Glutamatergic neuron (in vitro differentiated cells): ENCODE measurements at regions not wholly inside any gene's neighbourhood (a gene's known extent, or its start where the extent isn't known, plus 50 kb on each side); places are given as distances from the start of the nearest gene placed in this dataset.

Experiments
- DNase-seq: peaks from one replicate; pipeline ENCODE4 v3.0.0; 2022
- H3K27ac Mint-ChIP-seq: one replicate; pipeline ENCODE4 v1.8.0; 2020; ENCODE audit warnings: mild to moderate bottlenecking, mixed read lengths, inconsistent platforms; ENCODE audit not compliant: unreplicated experiment
- H3K27me3 Mint-ChIP-seq: one replicate; pipeline ENCODE4 v1.8.0; 2020; ENCODE audit warnings: mild to moderate bottlenecking, moderate library complexity, mixed read lengths, inconsistent platforms; ENCODE audit not compliant: unreplicated experiment
- H3K36me3 Mint-ChIP-seq: one replicate; pipeline ENCODE4 v1.8.0; 2020; ENCODE audit warnings: mild to moderate bottlenecking, mixed read lengths, inconsistent platforms; ENCODE audit not compliant: unreplicated experiment
- H3K4me1 Mint-ChIP-seq: one replicate; pipeline ENCODE4 v1.8.0; 2020; ENCODE audit warnings: mild to moderate bottlenecking, low read depth, mixed read lengths, inconsistent platforms; ENCODE audit not compliant: unreplicated experiment
- H3K4me3 Mint-ChIP-seq: one replicate; pipeline ENCODE4 v1.8.0; 2020; ENCODE audit warnings: mild to moderate bottlenecking, mixed read lengths, inconsistent platforms; ENCODE audit not compliant: unreplicated experiment
- H3K9me3 Mint-ChIP-seq: one replicate; pipeline ENCODE4 v1.8.0; 2020; ENCODE audit warnings: mild to moderate bottlenecking, moderate library complexity, mixed read lengths, inconsistent platforms; ENCODE audit not compliant: unreplicated experiment
- CTCF ChIP-seq: fragments of 200-600 bp; sonication (generic); IDR thresholded peaks from one replicate; pipeline ENCODE4 v1.5.0; 2021; ENCODE audit not compliant: partially characterized antibody, unreplicated experiment

- no peak for DNase-seq
- H3K27me3 Mint-ChIP-seq = no peaks in the 10 kb centered on the region
- H3K36me3 Mint-ChIP-seq = no peaks in the 10 kb centered on the region
- no peak overlapping the region for H3K4me3 Mint-ChIP-seq
- no peaks in the 10 kb centered on the region for H3K4me1 Mint-ChIP-seq
- H3K27ac Mint-ChIP-seq = no peak overlapping the region
- no peak for TF ChIP-seq CTCF
- H3K9me3 Mint-ChIP-seq = no peaks in the 10 kb centered on the region
Measured at GRCh38 chr7:15801551-15801950, 115.1 kb upstream of the MEOX2 start.

DNA sequence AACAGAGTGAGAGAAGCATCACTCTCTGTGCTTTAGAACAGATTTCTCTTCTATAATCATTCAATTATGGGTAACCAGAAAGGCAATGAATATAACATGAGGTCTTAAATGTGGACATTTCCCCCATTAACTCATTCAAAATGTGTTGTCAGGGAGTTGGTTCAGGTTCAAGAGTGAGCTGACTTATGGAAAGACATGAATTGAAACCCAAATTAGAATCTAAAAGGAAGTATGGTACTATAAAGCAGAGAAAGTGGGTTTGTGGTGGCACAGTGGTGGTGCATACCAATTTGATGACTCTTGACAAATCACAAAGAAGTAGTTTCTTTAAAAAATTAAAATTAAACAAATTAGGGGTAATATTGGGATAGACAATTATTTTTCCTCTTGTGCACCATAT is 114.6 kb upstream of the MEOX2 start:
- Mint-ChIP-seq H3K27ac (no peak overlapping the region), H3K4me1 (no peaks in the 10 kb centered on the region), H3K27me3 (no peaks in the 10 kb centered on the region), H3K36me3 (no peaks in the 10 kb centered on the region), H3K4me3 (no peak overlapping the region), H3K9me3 (no peaks in the 10 kb centered on the region)
- DNase-seq = no peak
- no peak for TF ChIP-seq CTCF

DNA sequence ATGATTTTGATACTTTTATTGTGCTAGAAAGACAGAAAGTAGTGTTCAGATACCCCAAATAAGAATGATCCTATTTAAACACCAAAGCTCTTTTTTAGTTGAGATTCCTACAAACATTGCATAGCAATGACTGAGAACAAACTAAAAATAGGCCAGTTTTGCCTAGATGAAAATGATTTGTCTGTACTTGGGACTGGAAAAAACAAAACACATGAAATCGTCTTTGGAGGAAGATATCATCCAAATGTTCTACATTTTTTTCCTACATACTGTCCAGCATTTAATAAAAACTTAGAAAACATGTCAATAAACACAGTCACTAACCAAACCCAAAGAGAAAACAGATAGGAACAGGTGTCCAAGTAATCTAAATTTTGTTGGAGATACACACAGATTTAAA is 111.6 kb upstream of the MEOX2 start:
- no peak for DNase-seq
- H3K4me1 Mint-ChIP-seq = no peaks in the 10 kb centered on the region

DNA sequence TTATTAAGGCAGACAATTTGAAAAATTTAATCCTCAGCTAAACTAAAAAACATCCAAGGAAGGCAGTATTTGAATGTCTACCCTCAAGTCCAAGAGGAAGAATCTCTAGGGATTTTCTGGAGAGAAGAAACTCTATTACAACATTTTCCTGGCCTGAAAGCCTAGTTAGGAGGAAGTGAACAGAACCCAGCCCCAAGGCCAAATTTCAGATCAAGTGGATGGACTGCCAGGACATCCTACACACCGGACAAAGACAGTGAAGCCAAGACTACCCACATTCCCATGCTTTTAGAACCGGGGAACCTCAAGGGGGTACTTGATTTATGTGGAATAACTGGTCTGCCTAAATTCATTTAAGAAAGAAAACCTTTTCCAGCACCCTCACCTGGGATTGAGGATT is 108.9 kb upstream of the MEOX2 start:
- H3K9me3 Mint-ChIP-seq = peaks cover 1% of the 10 kb centered on the region
- H3K4me3 Mint-ChIP-seq = no peak overlapping the region
- no peak for TF ChIP-seq CTCF
- no peak overlapping the region for H3K27ac Mint-ChIP-seq
- H3K36me3 Mint-ChIP-seq = no peaks in the 10 kb centered on the region
- H3K4me1 Mint-ChIP-seq = no peaks in the 10 kb centered on the region
- no peak for DNase-seq
- H3K27me3 Mint-ChIP-seq = no peaks in the 10 kb centered on the region

More for the DNA sequence above, 111.6 kb upstream of the MEOX2 start:
- no peaks in the 10 kb centered on the region for H3K27me3 Mint-ChIP-seq
- no peak overlapping the region for H3K4me3 Mint-ChIP-seq
- no peaks in the 10 kb centered on the region for H3K36me3 Mint-ChIP-seq
- no peak for TF ChIP-seq CTCF
- no peak overlapping the region for H3K27ac Mint-ChIP-seq
- H3K9me3 Mint-ChIP-seq = peaks cover 1% of the 10 kb centered on the region

GRCh38 chr7:15794801-15795200 is 108.3 kb upstream of the MEOX2 start:
- Mint-ChIP-seq H3K36me3 (no peaks in the 10 kb centered on the region), H3K4me3 (no peak overlapping the region), H3K9me3 (peaks cover 1% of the 10 kb centered on the region), H3K4me1 (no peaks in the 10 kb centered on the region), H3K27me3 (no peaks in the 10 kb centered on the region), H3K27ac (no peak overlapping the region)
- no peak for DNase-seq
- no peak for TF ChIP-seq CTCF
